Osteoblast (primary cell): ENCODE measurements at regions not wholly inside any gene's neighbourhood (a gene's known extent, or its start where the extent isn't known, plus 50 kb on each side); places are given as distances from the start of the nearest gene placed in this dataset.

Experiments used
- DNase-seq: peaks from one replicate; pipeline ENCODE4 v3.0.0; 2011; ENCODE audit warnings: low spot score, mixed read lengths; ENCODE audit not compliant: insufficient read length; ENCODE audit errors: missing footprints
- H2AFZ ChIP-seq: 2 replicates; pipeline ENCODE4 v1.6.0; 2011; ENCODE audit warnings: mild to moderate bottlenecking, low read length
- H3K27ac ChIP-seq: 2 replicates; pipeline ENCODE4 v1.5.1; 2011; ENCODE audit warnings: mild to moderate bottlenecking, low read depth, low read length, moderate library complexity
- H3K27me3 ChIP-seq: 2 replicates; pipeline ENCODE4 v1.6.0; 2012; ENCODE audit warnings: mild to moderate bottlenecking, control low read depth, inconsistent platforms, low read length, moderate library complexity; ENCODE audit not compliant: insufficient read depth
- H3K36me3 ChIP-seq: 2 replicates; pipeline ENCODE4 v1.5.1; 2011; ENCODE audit warnings: mild to moderate bottlenecking, low read length, control low read depth, moderate library complexity; ENCODE audit not compliant: insufficient read depth
- H3K4me1 ChIP-seq: 2 replicates; pipeline ENCODE4 v1.5.1; 2011; ENCODE audit warnings: mild to moderate bottlenecking, low read length, control low read depth, moderate library complexity; ENCODE audit not compliant: insufficient read depth
- H3K4me2 ChIP-seq: 2 replicates; pipeline ENCODE4 v1.6.0; 2011; ENCODE audit warnings: mild to moderate bottlenecking, low read length; ENCODE audit not compliant: insufficient read depth
- H3K4me3 ChIP-seq: fragments of 200-600 bp; sonication (generic); 3 replicates; pipeline ENCODE4 v1.5.1; 2012; ENCODE audit warnings: mild to moderate bottlenecking, low read length, inconsistent platforms; ENCODE audit not compliant: insufficient read depth
- H3K79me2 ChIP-seq: 2 replicates; pipeline ENCODE4 v1.6.0; 2012; ENCODE audit warnings: mild to moderate bottlenecking, low read length, control low read depth, inconsistent platforms; ENCODE audit not compliant: insufficient read depth
- H3K9me3 ChIP-seq: 2 replicates; pipeline ENCODE4 v1.5.1; 2011; ENCODE audit warnings: low read depth, low read length, control low read depth
- H4K20me1 ChIP-seq: 2 replicates; pipeline ENCODE4 v1.6.0; 2012; ENCODE audit warnings: mild to moderate bottlenecking, low read length, control low read depth; ENCODE audit not compliant: insufficient read depth
- TF ChIP-seq, protein P1 (sequence below): IDR thresholded peaks from 2 replicates; pipeline ENCODE4 v1.5.1; 2011; ENCODE audit warnings: mild to moderate bottlenecking, low read depth, low read length, moderate library complexity; ENCODE audit errors: extremely low read depth

DNA sequence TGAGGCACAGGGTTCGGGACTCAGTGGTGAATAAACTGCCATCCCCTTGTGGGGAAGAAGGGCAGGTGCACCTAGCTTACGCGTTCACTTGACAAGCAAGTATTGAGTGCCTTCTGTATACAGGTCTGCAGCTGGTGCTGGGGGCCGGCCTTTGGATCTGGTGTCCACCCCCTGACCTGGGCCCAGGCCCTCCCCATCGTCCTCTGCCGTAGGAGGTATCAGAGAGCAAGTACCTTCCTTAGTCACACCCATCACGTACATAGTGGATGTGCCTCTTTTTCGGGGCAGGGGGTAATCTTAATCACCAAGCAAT lies 53.3 kb downstream of the SMIM38 start:
- Histone ChIP-seq H3K4me1 (peaks cover 4% of the 10 kb centered on the region), H2AFZ (no peak overlapping the region), H4K20me1 (no peaks in the 10 kb centered on the region), H3K27me3 (peaks cover 28% of the 10 kb centered on the region), H3K36me3 (no peaks in the 10 kb centered on the region), H3K79me2 (no peaks in the 10 kb centered on the region), H3K27ac (no peak overlapping the region), H3K4me3 (no peak overlapping the region), H3K9me3 (no peaks in the 10 kb centered on the region), H3K4me2 (no peak overlapping the region)
- peak; percentile 46 for DNase-seq
- TF ChIP-seq, protein P1, sequence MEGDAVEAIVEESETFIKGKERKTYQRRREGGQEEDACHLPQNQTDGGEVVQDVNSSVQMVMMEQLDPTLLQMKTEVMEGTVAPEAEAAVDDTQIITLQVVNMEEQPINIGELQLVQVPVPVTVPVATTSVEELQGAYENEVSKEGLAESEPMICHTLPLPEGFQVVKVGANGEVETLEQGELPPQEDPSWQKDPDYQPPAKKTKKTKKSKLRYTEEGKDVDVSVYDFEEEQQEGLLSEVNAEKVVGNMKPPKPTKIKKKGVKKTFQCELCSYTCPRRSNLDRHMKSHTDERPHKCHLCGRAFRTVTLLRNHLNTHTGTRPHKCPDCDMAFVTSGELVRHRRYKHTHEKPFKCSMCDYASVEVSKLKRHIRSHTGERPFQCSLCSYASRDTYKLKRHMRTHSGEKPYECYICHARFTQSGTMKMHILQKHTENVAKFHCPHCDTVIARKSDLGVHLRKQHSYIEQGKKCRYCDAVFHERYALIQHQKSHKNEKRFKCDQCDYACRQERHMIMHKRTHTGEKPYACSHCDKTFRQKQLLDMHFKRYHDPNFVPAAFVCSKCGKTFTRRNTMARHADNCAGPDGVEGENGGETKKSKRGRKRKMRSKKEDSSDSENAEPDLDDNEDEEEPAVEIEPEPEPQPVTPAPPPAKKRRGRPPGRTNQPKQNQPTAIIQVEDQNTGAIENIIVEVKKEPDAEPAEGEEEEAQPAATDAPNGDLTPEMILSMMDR = no peak

GRCh38 chr11:69209421-69210309 lies 53.9 kb downstream of the SMIM38 start:
- DNase-seq = peak; percentile 73
- no peak overlapping the region for H3K4me3 ChIP-seq
- no peak overlapping the region for H3K4me2 ChIP-seq
- H2AFZ ChIP-seq = no peak overlapping the region
- no peaks in the 10 kb centered on the region for H3K79me2 ChIP-seq
- H3K36me3 ChIP-seq = no peaks in the 10 kb centered on the region
- no peaks in the 10 kb centered on the region for H3K9me3 ChIP-seq
- H3K27me3 ChIP-seq = peaks cover 28% of the 10 kb centered on the region
- no peaks in the 10 kb centered on the region for H4K20me1 ChIP-seq
- H3K27ac ChIP-seq = no peak overlapping the region
- TF ChIP-seq, protein P1 = no peak
- peaks cover 4% of the 10 kb centered on the region for H3K4me1 ChIP-seq

GRCh38 chr11:69210310-69211035 lies 54.7 kb downstream of the SMIM38 start:
- Histone ChIP-seq H3K27me3 (peaks cover 28% of the 10 kb centered on the region), H3K4me2 (no peak overlapping the region), H3K27ac (no peak overlapping the region), H4K20me1 (no peaks in the 10 kb centered on the region), H3K9me3 (no peaks in the 10 kb centered on the region), H3K4me3 (no peak overlapping the region), H2AFZ (no peak overlapping the region), H3K79me2 (no peaks in the 10 kb centered on the region), H3K4me1 (peaks cover 4% of the 10 kb centered on the region), H3K36me3 (no peaks in the 10 kb centered on the region)
- DNase-seq = peak; percentile 78
- TF ChIP-seq, protein P1 = no peak

- Histone ChIP-seq H2AFZ (no peak overlapping the region), H3K9me3 (no peaks in the 10 kb centered on the region), H3K4me3 (no peak overlapping the region), H3K27me3 (peaks cover 29% of the 10 kb centered on the region), H3K4me1 (peaks cover 4% of the 10 kb centered on the region), H3K36me3 (no peaks in the 10 kb centered on the region), H4K20me1 (no peaks in the 10 kb centered on the region), H3K79me2 (no peaks in the 10 kb centered on the region), H3K4me2 (peak overlapping the region; percentile 50), H3K27ac (no peak overlapping the region)
- DNase-seq = peak; percentile 53
- TF ChIP-seq, protein P1 = no peak
Observed at GRCh38 chr11:69211540-69211919, 55.8 kb downstream of the SMIM38 start.
